HepG2 (cell line): ENCODE measurements at regions not wholly inside any gene's neighbourhood (a gene's known extent, or its start where the extent isn't known, plus 50 kb on each side); places are given as distances from the start of the nearest gene placed in this dataset.

Experiments used
- CTCF ChIP-seq: sonication (generic); formaldehyde crosslinking; IDR thresholded peaks from 2 replicates; pipeline ENCODE4 v1.5.0; 2020; ENCODE audit warnings: mild to moderate bottlenecking, missing genetic modification reagents, moderate library complexity
- ERF ChIP-seq: IDR thresholded peaks from 2 replicates; pipeline ENCODE4 v1.6.1; 2018; ENCODE audit warnings: missing biosample characterization, missing genetic modification reagents
- EZH2 ChIP-seq: conservative IDR thresholded peaks from 2 replicates; pipeline ENCODE4 v1.6.1; 2012; ENCODE audit warnings: mild to moderate bottlenecking, low read depth, low read length, moderate library complexity
- MAZ ChIP-seq, 2 experiments: sonication (generic) in 1 of 2; formaldehyde crosslinking in 1 of 2; IDR thresholded peaks; 2 replicates each; pipeline versions ENCODE4 v1.5.0 to v1.6.1; 2012 to 2020; ENCODE audit warnings: low read depth in 2 of 2, mild to moderate bottlenecking in 2 of 2, borderline replicate concordance in 1 of 2, improper control_type of control experiment in 1 of 2, low read length in 1 of 2, missing genetic modification reagents in 1 of 2, moderate library complexity in 1 of 2
- NR3C1 ChIP-seq: sonication (generic); formaldehyde crosslinking; IDR thresholded peaks from 2 replicates; pipeline ENCODE4 v1.4.0; 2020; ENCODE audit warnings: missing genetic modification reagents
- PCBP1 ChIP-seq: fragments of 200-400 bp; formaldehyde crosslinking; IDR thresholded peaks from 2 replicates; pipeline ENCODE4 v1.6.1; 2017; ENCODE audit warnings: mild to moderate bottlenecking, low read depth, low read length, borderline replicate concordance
- SNAI1 ChIP-seq: sonication (generic); formaldehyde crosslinking; IDR thresholded peaks from 2 replicates; pipeline ENCODE4 v1.5.0; 2020; ENCODE audit warnings: mild to moderate bottlenecking, missing genetic modification reagents, borderline replicate concordance
- ZNF530 ChIP-seq: sonication (generic); formaldehyde crosslinking; IDR thresholded peaks from 2 replicates; pipeline ENCODE4 v1.5.0; 2020; ENCODE audit warnings: low read depth, mild to moderate bottlenecking, missing genetic modification reagents
- ZNF550 ChIP-seq: sonication (generic); formaldehyde crosslinking; IDR thresholded peaks from 2 replicates; pipeline ENCODE4 v1.4.0; 2020; ENCODE audit warnings: mild to moderate bottlenecking, missing genetic modification reagents, borderline replicate concordance
- ZNF607 ChIP-seq: sonication (generic); formaldehyde crosslinking; IDR thresholded peaks from 2 replicates; pipeline ENCODE4 v1.5.1; 2020; ENCODE audit warnings: missing genetic modification reagents, mild to moderate bottlenecking, borderline replicate concordance

GRCh38 chr10:71036297-71036966, 148.1 kb upstream of the PCBD1 start:
- no peak for TF ChIP-seq MAZ (IDR thresholded peaks at IDR 0.05; ENCODE audit: borderline replicate concordance, low read depth, low read length)
- TF ChIP-seq MAZ (CRISPR knock-in tag; IDR thresholded peaks at IDR 0.05; ENCODE audit: low read depth): no peak
- no peak for TF ChIP-seq EZH2
- no peak for TF ChIP-seq ZNF550 (CRISPR knock-in tag)
- TF ChIP-seq CTCF (CRISPR knock-in tag): no peak
- no peak for TF ChIP-seq PCBP1
- TF ChIP-seq SNAI1 (CRISPR knock-in tag): no peak
- TF ChIP-seq ERF (CRISPR knock-in tag): no peak
- no peak for TF ChIP-seq ZNF530 (CRISPR knock-in tag)
- no peak for TF ChIP-seq NR3C1 (CRISPR knock-in tag)
- no peak for TF ChIP-seq ZNF607 (CRISPR knock-in tag)
